ENCODE measurements at regions not wholly inside any gene's neighbourhood (a gene's known extent, or its start where the extent isn't known, plus 50 kb on each side); places are given as distances from the start of the nearest gene placed in this dataset.

DNA sequence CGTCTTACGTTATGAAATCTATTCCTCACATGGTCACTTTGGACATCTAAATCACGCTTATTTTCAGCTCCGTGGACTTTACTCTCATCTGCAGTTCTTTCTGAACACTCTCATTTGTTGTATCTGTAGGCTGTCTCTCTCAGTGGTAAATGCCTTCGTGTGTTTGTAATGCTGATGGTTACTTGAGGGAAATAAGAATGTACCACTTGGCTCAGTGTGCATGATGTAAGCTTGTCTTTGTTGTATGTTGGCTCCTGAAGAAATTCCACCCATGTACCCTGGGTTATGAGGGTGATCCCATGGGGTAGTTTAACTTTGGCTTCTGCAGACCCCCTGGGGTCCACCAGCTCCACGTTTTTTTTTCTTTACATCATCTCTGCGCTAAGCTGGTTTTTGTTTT is 378.4 kb downstream of the SETD4 start:
- DNase-seq, result no peak

DNA sequence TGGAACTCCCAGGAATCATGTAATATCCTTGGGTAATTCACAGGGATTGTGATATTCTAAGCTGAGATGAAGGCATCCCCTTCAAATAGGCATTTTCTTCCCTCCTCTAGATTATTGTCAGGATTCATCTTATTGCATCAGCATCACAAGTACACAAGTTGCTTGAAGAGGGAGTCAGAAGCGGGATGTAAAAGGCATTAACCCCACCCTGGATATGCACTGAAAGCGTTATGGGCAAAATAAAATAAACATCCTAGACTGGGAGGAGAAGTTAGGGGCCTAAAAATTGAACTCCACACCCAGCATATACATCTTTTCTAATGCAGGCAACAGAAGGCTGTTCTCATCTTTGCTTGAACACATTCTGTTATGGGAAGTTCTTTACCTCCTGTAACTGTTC is 381.2 kb downstream of the SETD4 start:
- no peak for DNase-seq

DNA sequence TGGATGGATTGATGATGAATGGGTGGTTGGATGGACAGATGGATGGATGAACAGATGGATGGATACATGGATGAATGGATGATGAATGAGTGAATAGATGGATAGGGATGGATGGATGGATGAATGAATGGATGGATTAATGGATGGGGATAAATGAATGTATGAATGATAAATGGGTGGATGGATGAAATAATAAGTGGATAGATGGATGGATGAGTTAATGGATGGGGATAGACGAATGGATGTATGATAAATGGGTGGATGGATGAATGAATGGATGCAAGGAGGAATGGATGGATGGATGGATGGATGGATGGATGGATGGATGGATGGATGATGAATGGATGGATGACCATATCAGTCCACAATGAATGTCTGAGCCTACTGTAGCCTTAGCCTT is 381.9 kb downstream of the SETD4 start:
- DNase-seq, result no peak

DNA sequence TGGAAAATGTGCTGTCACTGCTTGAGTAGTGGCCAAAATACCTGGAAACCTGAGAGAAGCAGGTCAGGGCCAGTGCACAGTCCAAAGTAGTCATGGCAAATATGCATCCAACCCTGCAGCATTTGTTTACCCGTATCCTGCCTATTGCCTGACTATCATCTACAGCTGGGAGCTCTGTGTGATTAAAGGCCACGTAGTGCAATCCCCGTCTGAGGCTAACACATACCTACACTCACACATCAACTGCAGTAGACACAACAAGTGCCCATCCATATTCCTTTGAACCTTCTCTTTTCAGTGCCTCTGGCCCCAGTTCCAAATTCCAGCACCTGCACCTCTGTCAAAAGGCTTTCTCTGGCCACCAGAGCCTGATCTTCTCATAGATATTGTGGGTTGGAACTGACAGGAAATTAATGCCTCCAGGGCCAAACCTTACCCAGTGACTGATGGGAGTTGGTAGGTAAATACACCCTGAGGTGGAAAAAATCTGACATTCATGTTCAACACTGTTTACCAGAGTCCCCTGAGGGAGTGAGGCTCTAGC is 383.0 kb downstream of the SETD4 start:
- no peak for DNase-seq

DNA sequence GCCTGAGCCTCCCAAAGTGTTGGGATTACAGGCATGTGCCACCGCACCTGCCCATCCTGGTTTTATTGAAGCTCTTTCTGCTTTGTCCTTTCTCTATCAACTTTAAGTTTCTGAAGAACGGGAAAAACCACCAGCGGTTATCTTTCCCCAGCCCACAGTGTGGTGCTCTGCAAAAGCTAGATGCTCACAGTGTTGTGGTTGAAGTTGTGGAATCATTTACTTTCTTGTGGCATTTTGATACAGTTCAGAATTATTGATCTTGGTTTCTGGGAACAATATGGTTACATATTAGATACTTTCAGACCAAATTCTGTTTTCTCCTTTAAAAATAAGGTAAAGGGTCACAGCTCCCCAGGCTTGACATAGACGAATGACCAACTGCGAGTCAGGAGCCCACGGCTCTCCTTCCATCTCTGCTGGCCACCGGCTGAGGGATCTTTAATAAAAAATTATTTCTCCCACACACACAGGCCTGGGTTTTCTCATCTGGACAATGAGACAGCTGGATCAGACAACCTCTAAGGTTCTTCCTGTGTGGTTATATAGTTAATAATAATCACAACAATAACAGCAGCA is 385.3 kb downstream of the SETD4 start:
- DNase-seq, result no peak

DNA sequence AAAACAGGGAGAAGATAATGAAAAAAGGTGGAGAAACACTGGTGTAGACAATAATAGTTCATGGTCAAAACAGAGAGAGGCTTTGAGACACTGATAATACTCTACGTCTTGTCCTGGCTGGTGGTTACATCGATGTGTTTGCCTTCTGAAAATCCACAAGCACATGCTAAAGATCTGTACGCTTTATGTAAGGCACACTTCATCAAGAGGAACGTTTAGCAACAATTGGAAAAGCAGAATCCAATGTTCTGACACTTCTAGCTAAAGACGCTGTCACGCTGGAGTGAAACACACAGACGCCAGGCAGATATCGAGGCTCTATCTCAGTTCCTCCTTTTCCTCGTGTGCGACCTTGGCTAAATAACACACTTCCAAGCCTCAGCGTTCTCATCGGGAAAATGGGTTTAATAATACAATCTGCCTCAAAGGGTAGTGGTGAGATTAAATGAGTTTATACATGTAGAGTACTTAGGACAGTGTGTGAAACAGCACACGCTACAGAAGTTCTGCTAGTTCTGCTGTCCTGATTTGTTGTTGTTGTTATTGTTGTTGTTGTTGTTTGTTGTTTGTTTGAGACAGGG is 386.1 kb downstream of the SETD4 start:
- no peak for DNase-seq

DNA sequence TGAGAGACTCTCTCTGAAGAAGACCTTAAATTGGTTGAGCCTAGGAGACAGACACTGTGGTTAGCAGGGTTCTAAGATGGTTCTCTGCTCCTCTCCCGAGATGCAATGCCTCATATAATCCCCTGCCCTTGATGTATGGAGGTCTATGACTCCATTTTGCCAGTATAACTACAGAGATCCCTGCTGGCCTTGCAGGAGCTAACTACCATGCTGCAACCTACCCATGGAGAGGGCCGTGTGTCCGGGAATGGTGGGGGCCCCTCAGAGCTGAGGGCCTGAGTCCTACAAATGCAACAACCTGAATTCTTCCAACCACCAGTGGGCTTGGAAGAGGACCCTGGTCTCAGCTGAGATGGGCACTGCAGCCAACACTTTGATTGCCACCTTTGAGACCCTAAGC is 388.0 kb downstream of the SETD4 start:
- DNase-seq, result no peak

DNA sequence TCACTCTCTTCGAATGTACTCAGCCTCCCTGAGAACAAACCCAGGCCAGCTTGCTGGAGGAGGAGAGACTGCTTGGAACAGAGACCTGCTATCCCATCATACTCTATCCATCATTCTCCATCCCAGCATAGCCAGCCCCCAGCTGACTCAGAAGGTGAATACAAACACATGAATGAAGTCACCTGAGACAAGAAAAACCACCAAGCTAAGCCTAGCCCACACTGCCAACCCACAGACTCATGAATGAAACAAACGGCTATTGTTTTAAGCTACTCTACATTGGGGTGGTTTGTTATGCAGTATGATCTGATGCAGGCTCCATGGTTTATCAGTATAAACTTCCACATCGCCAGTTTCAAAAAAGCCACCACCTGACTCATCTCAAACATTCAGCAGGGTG is 395.6 kb downstream of the SETD4 start:
- DNase-seq, result no peak

DNA sequence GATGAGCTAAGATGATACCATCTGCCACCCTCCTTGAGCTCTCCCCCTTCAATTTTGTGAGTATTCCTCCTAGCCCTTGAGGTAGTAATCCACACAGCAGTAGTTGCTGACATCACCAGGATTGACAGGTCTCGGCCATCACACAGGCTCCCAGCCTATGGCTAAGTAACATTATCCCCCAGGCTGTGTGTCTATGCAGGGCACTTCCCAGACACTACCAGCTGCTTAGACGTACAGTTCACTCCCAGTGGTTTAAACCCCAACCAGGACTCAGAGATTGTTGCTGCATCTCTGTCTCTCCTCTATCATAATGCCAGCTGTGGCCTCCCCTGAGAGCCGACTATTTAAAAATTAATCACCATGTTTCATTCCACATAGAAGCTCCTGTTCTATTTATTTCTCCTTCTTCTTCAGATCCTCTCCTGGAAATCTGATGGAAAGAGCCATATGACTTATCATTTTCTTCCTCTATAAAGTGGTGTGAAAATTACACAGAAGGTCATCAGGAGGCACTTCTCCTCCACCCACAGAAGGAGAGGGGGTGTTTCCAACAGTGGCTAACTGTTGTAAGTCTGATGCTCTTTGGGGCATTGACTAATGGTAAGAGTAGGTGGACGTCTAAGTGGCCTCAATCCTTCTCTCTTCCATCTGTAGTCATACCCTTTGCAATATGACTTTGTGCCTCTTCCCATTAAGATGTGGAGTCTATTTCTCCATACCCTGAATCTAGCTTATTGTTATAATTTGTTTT is 396.3 kb downstream of the SETD4 start:
- no peak for DNase-seq

DNA sequence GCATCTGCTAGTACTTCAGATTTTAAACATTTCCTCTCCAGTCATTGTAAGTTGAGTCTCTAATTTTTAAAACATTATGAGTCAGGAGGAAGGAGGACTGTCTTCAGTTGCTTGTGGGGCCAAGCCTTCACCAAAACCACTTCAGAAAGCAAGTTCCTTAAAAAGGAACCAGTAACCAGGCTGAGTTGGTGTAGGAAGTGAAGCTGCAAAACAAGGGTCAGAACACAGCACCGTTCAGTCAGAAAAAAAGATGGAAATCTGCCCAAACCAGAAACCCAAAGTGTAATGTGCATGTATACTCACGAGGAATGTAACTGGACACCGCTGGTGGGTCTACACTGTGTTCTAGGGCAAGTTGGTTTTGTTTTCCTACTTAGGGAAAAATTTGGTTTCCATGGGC is 402.1 kb downstream of the SETD4 start:
- DNase-seq, result no peak

DNA sequence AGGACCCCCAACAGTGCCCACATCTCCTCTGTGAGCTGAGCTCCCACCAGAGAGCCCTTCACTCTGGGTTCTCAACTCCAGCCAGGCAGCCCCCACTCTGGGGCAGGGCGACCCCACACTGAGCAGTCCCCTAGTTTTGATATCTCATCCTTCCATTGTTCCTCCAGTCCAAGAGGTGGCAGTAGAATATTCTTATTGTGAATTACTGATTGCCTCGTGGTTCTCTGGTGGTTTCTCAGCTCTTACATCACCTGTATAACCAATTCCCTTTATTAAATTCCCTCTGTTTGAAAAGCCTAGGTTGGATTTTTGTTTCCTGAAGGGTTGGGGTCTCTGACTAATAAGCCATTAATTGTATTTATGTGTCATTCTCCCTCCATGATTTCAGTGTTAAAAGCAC is 407.5 kb downstream of the SETD4 start:
- DNase-seq, result no peak

DNA sequence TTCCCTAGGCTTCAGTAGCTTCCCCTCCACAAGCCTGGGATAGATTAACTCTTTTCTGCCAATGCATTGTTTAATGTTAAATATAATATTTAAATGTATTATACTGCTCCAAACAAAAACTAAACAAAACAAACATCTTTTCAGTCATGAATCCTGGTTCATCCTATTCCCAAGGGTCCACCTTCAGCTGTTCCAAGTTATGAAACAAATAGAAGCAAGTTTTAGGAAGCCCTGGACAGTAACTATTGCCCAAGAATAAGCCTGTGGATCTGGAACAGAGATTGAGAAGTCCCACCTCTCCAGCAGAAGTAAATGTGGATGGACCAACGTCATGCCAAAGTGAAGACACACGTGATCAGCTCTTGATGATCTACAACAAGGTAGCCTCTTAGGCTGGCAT is 408.1 kb downstream of the SETD4 start:
- no peak for DNase-seq

DNA sequence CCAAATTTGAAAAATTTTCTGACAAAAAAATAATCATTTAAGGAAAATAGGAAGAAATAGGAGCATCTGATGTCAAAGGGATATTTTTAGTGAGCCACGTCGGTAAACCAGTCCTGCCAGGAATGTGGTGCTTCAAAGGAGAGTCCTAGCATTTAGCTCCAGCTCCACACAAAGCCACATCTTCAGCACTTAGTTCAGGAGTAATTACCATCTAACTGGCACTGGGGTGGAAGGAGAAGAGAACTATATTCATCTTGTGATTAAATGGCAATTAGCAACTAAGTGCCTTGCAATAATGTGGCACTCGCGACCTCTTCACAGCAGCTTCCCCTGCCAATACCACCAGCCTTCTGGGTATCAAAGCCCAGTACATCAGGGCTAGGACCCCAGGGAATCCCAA is 409.1 kb downstream of the SETD4 start:
- no peak for DNase-seq

DNA sequence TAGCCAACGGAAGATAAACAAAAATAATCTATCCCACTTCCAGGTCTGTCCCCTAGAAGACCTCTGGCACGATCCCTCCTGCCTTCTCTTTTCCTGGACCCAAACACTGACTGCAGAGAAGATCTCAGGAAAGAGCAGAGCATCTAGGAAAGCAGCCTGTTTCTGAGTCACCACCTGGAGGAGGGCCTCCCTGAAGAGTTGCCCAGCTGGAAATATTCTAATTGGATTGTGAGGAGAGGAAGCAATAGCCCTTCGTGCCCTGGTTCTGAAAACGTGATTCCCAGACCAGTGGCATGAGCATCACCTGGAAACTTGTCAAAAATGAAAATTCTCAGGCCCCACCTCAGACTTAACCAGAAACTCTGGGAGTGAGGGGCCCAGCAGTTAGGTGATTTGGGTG is 411.1 kb downstream of the SETD4 start:
- no peak for DNase-seq

DNA sequence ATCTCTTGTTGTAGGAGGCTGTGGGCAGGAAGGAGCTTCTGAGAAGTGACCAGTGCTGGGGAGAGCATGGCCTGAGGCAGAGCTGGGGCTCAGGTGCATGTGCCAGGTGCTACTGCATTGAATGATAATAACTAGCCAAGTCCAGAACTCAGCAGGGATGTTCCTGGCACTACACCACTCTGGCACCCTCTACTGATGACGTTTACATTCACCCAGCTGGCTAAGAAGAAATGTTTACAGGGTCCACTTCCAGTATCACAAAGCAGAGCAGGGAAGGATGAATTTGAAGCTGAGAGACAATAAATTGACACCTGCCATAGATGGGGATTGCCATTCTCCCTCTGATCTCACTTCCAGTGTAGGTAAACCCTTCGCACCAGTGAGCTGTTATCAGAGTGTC is 411.8 kb downstream of the SETD4 start:
- DNase-seq, result no peak

DNA sequence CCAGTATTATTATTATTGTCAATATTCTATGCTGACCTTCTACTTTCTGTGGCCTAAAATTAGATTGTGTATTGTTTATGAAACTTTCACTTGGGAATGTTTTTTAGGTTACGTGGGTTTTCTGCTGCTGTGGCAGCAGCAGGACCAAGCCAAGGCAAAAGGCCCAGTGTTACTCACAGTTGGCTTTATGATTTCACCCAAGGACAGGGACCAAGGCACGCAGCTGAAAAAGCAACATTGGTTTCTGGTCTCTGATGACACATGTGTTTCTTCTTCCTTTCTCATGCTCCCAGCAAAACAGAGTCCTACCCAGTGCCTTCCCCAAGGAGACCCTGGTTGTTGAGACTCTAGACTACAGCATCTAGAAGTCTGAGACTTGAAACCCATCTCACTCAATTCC is 413.7 kb downstream of the SETD4 start:
- DNase-seq, result no peak

DNA sequence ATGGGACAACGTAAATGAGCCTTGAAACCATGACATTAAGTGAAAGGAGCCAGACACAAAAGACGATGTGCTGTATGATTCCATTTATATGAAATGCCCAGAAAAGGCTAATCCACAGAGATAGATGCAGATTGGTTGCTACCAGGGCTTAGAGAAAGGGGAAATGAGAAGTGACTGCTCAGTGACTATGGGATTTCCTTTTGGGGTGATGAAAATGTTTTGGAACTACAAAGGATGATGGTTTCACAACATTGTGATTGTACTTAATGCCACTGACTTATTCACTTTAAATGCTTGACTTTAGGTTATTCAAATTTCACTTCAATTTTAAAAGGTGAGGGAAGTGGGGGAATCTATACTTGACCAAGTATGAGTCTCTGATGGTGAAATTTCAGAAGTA is 414.3 kb downstream of the SETD4 start:
- DNase-seq, result no peak

DNA sequence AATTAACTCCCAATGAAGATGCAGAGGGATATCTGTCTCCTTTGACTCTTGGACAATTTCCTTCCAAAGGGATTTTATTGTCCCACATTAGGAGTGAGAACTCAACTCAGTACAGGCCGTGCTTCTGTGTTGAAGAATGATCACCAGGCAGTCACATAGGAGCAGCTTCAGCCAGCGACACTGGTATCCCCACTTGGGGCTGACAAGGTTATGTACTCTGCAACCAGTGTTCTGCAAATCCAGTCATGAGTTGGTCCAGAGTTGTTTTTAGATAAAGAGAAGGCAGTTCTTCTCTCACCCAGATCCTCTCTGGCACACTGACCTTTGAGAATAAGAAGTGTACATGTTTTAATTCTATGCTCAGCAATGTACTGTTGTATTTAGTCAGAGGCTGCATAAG is 415.8 kb downstream of the SETD4 start:
- DNase-seq, result no peak

DNA sequence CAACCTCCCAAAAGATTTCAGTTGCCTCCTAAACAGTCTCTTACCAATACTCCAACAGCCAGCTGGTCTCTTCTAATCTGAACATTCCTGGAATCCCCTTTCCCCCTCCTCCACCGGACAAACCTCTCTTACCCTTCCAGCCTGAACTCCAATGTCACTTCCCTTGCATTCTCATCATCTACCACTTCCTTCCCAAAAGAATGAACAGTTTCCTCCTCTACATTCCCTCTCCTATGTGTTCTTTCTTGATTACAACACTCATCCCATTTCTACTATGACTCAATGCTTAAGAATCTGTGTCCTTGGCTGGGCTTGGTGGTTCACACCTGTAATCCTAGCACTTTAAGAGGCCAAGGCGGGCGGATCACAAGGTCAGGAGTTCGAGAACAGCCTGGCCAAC is 417.1 kb downstream of the SETD4 start:
- DNase-seq, result no peak

DNA sequence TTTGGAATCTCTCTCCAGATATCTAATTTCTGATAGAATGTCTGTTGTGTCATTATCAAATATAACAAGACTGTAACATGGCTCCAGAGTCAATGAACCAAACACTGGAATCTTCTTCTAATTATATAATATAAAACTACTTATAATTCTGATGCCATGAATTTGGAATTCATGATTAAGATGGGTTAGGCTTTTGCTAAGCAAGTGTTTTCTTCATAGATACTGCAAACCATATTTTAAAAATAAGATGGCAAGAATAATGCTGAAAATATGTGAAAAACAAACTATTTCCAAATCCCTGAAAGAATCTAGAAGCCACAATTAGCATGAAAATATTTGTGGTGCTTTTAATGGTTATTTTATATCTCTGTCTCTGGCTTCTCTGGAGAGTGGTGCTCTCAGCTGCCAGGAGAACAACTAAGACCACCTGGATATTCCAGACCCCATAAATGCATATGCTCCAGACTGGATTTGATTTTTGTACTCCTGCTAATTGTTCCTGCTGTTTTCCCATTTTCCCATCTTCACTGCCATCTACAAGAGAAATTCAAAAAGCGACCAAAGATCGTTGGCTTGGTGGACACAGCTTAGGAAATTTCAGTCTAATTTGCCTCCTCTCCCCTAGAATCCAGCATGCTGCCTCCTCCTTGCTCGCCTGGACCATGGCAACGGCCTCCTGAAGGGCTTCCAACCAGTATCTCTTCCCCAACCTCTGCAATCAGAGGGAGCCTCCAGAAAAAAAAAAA is 418.9 kb downstream of the SETD4 start:
- no peak for DNase-seq

DNA sequence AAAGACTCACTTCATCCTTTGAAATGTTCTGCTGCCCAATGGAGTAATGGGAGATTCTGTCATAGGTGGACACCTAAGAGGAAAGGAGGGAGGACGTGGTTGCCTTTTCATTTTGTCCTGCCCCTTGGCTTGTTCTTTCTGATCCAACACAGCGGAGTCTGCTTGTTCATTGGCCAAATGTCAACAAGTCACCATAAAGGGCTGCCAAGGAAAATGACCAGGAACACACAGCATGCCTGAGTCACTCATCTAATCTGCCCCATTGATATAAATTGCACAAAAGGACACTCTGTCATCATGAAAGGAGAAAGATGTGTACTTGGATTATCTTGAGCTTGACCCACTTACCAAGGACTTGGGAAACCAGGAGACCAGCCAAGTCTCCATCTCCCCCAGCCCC is 422.9 kb downstream of the SETD4 start:
- DNase-seq, result no peak

DNA sequence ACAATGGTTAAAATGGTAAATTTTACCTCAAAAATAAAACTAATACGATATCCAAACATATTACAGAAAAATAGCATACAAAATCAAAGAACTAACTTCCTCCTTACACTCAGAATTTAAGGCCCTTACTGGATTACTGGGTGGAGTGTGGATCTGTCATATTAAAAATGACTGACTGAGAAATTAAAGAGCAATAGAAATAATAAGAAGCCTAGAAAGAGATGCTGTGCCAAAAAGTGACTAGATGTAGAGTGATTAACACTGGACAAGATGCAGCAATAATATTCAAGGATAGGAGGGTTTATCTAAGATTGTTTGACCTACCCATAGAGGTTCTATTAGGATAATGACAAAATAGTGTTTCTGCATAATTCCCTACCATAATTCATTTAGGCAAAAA is 424.3 kb downstream of the SETD4 start:
- no peak for DNase-seq

DNA sequence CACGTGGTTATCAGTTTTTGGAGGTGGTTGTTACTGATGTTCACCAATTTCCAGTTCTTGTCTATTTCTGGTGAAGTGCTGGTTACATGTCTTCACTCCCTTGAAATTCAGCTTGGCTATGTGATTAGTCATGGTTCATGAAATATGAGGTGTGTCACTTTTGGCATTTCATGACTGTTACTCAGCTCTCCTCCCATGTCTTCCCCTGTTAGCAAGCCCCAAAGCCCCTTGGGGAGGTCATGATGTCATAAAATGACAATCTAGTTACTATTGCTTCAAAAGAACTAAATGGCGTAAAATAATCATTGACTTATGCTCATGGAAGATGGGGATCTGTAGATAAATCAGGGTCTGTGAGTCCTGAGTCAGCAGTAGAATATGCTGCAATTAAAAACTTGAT is 425.1 kb downstream of the SETD4 start:
- DNase-seq, result no peak

DNA sequence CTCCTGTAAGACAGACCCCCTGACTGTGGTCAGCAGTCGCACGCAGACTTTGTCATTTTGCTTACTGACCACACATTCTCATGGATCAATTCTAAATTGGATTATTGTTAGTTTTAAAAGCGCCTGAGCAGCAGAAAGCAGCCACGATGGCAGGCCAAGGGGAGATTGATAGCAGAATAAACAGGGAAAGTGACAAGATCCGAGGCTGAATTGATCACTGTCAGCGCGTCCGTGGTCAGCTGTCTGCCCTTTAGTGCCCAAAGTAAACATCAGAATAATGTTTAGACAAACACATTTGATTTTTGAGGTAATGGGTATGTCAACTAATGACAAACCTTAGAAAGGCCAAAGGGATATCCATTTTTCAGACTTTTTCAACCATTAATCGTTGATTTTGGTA is 426.8 kb downstream of the SETD4 start:
- no peak for DNase-seq
